ENCODE measurements at regions not wholly inside any gene's neighbourhood (a gene's known extent, or its start where the extent isn't known, plus 50 kb on each side); places are given as distances from the start of the nearest gene placed in this dataset.

DNA sequence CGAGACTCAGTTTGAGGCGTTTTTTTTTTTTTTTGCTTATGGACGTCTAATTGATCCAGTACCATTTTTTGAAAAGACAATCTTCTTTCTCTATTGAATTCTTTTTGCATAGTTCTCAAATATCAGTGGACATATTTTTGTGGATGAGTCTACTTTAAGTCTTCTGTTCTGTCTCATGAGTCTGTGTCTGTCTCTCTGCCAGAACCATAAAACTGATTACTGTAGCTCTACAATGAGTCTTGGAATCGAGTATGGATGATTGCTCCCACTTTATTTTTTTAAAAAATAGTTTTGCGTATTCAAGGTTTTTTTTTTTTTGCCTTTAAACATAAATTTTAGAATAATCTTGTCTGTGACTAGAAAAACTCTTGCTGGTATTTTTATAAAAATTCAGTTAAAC, 323.5 kb downstream of the ZNF326 start (continued):
- TF ChIP-seq, protein P1, sequence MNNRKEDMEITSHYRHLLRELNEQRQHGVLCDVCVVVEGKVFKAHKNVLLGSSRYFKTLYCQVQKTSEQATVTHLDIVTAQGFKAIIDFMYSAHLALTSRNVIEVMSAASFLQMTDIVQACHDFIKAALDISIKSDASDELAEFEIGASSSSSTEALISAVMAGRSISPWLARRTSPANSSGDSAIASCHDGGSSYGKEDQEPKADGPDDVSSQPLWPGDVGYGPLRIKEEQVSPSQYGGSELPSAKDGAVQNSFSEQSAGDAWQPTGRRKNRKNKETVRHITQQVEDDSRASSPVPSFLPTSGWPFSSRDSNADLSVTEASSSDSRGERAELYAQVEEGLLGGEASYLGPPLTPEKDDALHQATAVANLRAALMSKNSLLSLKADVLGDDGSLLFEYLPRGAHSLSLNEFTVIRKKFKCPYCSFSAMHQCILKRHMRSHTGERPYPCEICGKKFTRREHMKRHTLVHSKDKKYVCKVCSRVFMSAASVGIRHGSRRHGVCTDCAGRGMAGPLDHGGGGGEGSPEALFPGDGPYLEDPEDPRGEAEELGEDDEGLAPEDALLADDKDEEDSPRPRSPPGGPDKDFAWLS (CRISPR knock-in tag; IDR thresholded peaks at IDR 0.05; ENCODE audit: borderline replicate concordance), result no peak
- TF ChIP-seq, protein P2, sequence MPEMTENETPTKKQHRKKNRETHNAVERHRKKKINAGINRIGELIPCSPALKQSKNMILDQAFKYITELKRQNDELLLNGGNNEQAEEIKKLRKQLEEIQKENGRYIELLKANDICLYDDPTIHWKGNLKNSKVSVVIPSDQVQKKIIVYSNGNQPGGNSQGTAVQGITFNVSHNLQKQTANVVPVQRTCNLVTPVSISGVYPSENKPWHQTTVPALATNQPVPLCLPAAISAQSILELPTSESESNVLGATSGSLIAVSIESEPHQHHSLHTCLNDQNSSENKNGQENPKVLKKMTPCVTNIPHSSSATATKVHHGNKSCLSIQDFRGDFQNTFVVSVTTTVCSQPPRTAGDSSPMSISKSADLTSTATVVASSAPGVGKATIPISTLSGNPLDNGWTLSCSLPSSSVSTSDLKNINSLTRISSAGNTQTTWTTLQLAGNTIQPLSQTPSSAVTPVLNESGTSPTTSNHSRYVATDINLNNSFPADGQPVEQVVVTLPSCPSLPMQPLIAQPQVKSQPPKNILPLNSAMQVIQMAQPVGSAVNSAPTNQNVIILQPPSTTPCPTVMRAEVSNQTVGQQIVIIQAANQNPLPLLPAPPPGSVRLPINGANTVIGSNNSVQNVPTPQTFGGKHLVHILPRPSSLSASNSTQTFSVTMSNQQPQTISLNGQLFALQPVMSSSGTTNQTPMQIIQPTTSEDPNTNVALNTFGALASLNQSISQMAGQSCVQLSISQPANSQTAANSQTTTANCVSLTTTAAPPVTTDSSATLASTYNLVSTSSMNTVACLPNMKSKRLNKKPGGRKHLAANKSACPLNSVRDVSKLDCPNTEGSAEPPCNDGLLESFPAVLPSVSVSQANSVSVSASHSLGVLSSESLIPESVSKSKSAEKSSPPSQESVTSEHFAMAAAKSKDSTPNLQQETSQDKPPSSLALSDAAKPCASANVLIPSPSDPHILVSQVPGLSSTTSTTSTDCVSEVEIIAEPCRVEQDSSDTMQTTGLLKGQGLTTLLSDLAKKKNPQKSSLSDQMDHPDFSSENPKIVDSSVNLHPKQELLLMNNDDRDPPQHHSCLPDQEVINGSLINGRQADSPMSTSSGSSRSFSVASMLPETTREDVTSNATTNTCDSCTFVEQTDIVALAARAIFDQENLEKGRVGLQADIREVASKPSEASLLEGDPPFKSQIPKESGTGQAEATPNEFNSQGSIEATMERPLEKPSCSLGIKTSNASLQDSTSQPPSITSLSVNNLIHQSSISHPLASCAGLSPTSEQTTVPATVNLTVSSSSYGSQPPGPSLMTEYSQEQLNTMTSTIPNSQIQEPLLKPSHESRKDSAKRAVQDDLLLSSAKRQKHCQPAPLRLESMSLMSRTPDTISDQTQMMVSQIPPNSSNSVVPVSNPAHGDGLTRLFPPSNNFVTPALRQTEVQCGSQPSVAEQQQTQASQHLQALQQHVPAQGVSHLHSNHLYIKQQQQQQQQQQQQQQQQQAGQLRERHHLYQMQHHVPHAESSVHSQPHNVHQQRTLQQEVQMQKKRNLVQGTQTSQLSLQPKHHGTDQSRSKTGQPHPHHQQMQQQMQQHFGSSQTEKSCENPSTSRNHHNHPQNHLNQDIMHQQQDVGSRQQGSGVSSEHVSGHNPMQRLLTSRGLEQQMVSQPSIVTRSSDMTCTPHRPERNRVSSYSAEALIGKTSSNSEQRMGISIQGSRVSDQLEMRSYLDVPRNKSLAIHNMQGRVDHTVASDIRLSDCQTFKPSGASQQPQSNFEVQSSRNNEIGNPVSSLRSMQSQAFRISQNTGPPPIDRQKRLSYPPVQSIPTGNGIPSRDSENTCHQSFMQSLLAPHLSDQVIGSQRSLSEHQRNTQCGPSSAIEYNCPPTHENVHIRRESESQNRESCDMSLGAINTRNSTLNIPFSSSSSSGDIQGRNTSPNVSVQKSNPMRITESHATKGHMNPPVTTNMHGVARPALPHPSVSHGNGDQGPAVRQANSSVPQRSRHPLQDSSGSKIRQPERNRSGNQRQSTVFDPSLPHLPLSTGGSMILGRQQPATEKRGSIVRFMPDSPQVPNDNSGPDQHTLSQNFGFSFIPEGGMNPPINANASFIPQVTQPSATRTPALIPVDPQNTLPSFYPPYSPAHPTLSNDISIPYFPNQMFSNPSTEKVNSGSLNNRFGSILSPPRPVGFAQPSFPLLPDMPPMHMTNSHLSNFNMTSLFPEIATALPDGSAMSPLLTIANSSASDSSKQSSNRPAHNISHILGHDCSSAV (CRISPR knock-in tag; IDR thresholded peaks at IDR 0.05; ENCODE audit: borderline replicate concordance), result no peak
- TF ChIP-seq ZNF296 (CRISPR knock-in tag; conservative IDR thresholded peaks at IDR 0.05) (no peak), SMARCC2 (IDR thresholded peaks at IDR 0.05) (no peak)
- TF ChIP-seq, protein P3, sequence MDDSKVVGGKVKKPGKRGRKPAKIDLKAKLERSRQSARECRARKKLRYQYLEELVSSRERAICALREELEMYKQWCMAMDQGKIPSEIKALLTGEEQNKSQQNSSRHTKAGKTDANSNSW (CRISPR knock-in tag; IDR thresholded peaks at IDR 0.05; ENCODE audit: borderline replicate concordance), result no peak

Data from HepG2 (cell line).